ENCODE measurements at regions not wholly inside any gene's neighbourhood (a gene's known extent, or its start where the extent isn't known, plus 50 kb on each side); places are given as distances from the start of the nearest gene placed in this dataset.

DNA sequence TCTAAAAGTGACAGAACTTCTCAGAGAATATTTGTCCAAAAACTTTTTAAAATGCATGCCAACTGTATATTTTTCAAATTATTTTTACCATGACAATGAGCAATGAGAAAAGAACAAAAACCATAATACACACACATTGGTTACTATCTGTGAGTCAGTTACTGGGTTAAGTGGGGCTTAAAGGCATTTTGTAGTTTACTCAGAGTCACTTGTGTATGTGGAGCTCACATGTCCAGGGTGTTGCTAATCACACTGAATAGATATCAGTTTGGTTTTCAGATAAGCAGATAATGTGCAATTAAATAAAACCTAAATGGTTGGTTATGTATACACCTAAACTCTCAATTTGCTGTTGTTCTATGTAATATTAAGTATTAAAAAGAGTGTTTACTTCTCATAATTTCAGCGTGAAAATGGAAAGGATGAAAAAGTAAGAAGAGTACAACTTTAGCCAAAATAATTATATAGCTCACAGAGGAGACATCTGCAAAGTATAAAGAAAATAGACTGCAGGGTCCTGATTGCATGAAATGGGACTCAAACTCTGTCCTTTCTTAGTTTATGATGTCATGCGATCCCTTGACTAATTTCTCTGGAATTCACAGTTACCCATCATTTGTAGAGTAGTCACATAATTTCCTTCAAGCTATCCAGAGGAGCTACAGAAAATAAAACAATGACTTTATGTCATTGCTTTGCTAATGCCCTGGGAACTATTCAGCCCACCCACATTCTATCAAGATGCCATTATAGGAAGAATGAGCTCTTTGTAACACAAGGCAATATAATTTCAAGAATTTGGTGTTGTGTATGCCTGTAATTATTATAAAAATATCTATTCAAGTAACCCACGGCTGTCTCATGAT lies 388.0 kb upstream of the ZNF608 start:
- DNase-seq (ENCODE audit: low read depth, low spot score) (no peak), ATAC-seq (no peak), FAIRE-seq (no peak)
- in situ Hi-C loops (cut with MboI) = no loop called here
- no peaks in the 10 kb centered on the region for H3K4me1 ChIP-seq (ENCODE audit: control insufficient read depth, insufficient read depth, low read length)
- no peaks in the 10 kb centered on the region; a peak in 1 of 4 replicates for H3K27me3 ChIP-seq (replicated peaks in 1 of 2; ENCODE audit: control insufficient read depth in 2 of 2, insufficient read depth in 2 of 2, low read length in 1 of 2)
- H3K9ac ChIP-seq (ENCODE audit: control insufficient read depth, insufficient read depth, low read length) = no peak overlapping the region
- TF ChIP-seq KLF5 (IDR thresholded peaks at IDR 0.05; ENCODE audit: partially characterized antibody) (no peak), ESRRA (IDR thresholded peaks at IDR 0.05; ENCODE audit: low read length) (no peak), TAF1 (IDR thresholded peaks at IDR 0.05; ENCODE audit: borderline replicate concordance, low read depth, low read length) (no peak), EZH2 (IDR thresholded peaks at IDR 0.05; ENCODE audit: borderline replicate concordance, control insufficient read depth, low read depth, low read length) (no peak), YBX1 (IDR thresholded peaks at IDR 0.05) (no peak), RUNX3 (IDR thresholded peaks at IDR 0.05; ENCODE audit: low read length) (no peak), STAT1 (conservative IDR thresholded peaks at IDR 0.05) (no peak), FOXK2 (IDR thresholded peaks at IDR 0.05) (no peak), JUND (IDR thresholded peaks at IDR 0.05; ENCODE audit: low read depth, low read length) (no peak), TCF7 (IDR thresholded peaks at IDR 0.05; ENCODE audit: borderline replicate concordance) (no peak), DPF2 (IDR thresholded peaks at IDR 0.05) (no peak), SREBF2 (IDR thresholded peaks at IDR 0.05; ENCODE audit: low read length) (no peak), SP1 (IDR thresholded peaks at IDR 0.05; ENCODE audit: low read depth, low read length) (no peak)
- TF ChIP-seq, protein P1, sequence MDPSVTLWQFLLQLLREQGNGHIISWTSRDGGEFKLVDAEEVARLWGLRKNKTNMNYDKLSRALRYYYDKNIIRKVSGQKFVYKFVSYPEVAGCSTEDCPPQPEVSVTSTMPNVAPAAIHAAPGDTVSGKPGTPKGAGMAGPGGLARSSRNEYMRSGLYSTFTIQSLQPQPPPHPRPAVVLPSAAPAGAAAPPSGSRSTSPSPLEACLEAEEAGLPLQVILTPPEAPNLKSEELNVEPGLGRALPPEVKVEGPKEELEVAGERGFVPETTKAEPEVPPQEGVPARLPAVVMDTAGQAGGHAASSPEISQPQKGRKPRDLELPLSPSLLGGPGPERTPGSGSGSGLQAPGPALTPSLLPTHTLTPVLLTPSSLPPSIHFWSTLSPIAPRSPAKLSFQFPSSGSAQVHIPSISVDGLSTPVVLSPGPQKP (IDR thresholded peaks at IDR 0.05; ENCODE audit: low read depth, low read length) = no peak
- TF ChIP-seq, protein P2, sequence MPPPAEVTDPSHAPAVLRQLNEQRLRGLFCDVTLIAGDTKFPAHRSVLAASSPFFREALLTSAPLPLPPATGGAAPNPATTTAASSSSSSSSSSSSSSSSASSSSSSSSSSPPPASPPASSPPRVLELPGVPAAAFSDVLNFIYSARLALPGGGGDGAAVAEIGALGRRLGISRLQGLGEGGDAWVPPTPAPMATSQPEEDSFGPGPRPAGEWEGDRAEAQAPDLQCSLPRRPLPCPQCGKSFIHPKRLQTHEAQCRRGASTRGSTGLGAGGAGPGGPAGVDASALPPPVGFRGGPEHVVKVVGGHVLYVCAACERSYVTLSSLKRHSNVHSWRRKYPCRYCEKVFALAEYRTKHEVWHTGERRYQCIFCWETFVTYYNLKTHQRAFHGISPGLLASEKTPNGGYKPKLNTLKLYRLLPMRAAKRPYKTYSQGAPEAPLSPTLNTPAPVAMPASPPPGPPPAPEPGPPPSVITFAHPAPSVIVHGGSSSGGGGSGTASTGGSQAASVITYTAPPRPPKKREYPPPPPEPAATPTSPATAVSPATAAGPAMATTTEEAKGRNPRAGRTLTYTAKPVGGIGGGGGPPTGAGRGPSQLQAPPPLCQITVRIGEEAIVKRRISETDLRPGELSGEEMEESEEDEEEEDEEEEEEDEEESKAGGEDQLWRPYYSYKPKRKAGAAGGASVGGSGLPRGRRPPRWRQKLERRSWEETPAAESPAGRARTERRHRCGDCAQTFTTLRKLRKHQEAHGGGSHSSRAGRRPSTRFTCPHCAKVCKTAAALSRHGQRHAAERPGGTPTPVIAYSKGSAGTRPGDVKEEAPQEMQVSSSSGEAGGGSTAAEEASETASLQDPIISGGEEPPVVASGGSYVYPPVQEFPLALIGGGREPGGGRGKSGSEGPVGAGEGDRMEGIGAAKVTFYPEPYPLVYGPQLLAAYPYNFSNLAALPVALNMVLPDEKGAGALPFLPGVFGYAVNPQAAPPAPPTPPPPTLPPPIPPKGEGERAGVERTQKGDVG (CRISPR knock-in tag; IDR thresholded peaks at IDR 0.05) = no peak
- H2AFZ ChIP-seq (ENCODE audit: control insufficient read depth, low read depth, low read length) = no peak overlapping the region
- no peaks in the 10 kb centered on the region for H3K36me3 ChIP-seq (ENCODE audit: control insufficient read depth in 2 of 2, insufficient read depth in 2 of 2, low read length in 1 of 2)
- no peaks in the 10 kb centered on the region for H3K9me3 ChIP-seq (replicated peaks; ENCODE audit: control insufficient read depth, insufficient read depth, low read length)
- ChIA-PET SMC1A (ENCODE audit: uncharacterized antibody, unreplicated experiment) (interaction anchor here (0.8 to 1.1 kb wide), 3 partner anchors 10 to 123 kb away, joined by 3 to 4 read pairs (median 3); no protein-coding TSS in a partner anchor), POLR2A (interaction anchor here (0.7 kb wide), 1 partner anchor 152 kb away, joined by 3 read pairs; no protein-coding TSS in a partner anchor), CTCF (interaction anchor here (0.7 kb wide), 1 partner anchor 8 kb away, joined by 3 read pairs; no protein-coding TSS in a partner anchor), RAD21 (ENCODE audit: unreplicated experiment) (interaction anchor here (2.8 kb wide), 1 partner anchor 10 kb away, joined by 8 read pairs; no protein-coding TSS in a partner anchor)
- 64% methylated on average over 3 of the region's 3 CpGs for WGBS (ENCODE audit: insufficient coverage, insufficient replicate concordance, low lambda C conversion rate, missing lambda C conversion rate)
- H3K4me2 ChIP-seq (ENCODE audit: control insufficient read depth, insufficient read depth) = no peak overlapping the region
- intact Hi-C loops (cut with micrococcal nuclease; ENCODE audit: unreplicated experiment) = no loop called here
- H3K27ac ChIP-seq (ENCODE audit: control insufficient read depth, insufficient read depth) = no peak overlapping the region
- no TSS peak for BruUV-seq (replicated peaks)
- no peak overlapping the region for H3K4me3 ChIP-seq
- no peaks in the 10 kb centered on the region for H4K20me1 ChIP-seq (ENCODE audit: control insufficient read depth, insufficient read depth)
- no peaks in the 10 kb centered on the region for H3K79me2 ChIP-seq (ENCODE audit: control insufficient read depth, insufficient read depth, low read length)

Data from GM12878 (cell line).